ENCODE measurements at regions not wholly inside any gene's neighbourhood (a gene's known extent, or its start where the extent isn't known, plus 50 kb on each side); places are given as distances from the start of the nearest gene placed in this dataset.

GRCh38 chr21:43337901-43338655, 88.9 kb downstream of the SIK1 start:
- Histone ChIP-seq H3K4me1 (ENCODE audit: control insufficient read depth, extremely low read depth, insufficient read depth, low read length) (peaks cover 31% of the 10 kb centered on the region), H3K9me3 (replicated peaks; ENCODE audit: control insufficient read depth, insufficient read depth, low read length) (no peaks in the 10 kb centered on the region), H3K27ac (ENCODE audit: insufficient read depth, low read depth, low read length) (peak overlapping the region; percentile 87), H3K9ac (replicated peaks; ENCODE audit: extremely low read depth, insufficient read depth, low read length) (peak overlapping the region; percentile 36), H3K4me3 (replicated peaks in 1 of 3; ENCODE audit: insufficient read depth in 1 of 3, low read depth in 1 of 3, low read length in 3 of 3) (no peak overlapping the region), H3K36me3 (ENCODE audit: control insufficient read depth in 2 of 2, extremely low read depth in 1 of 2, insufficient read depth in 2 of 2, low read length in 2 of 2) (no peaks in the 10 kb centered on the region), H3K79me2 (ENCODE audit: control insufficient read depth, insufficient read depth, low read length) (no peaks in the 10 kb centered on the region), H4K20me1 (replicated peaks; ENCODE audit: control insufficient read depth, extremely low read depth, insufficient read depth, low read length) (no peaks in the 10 kb centered on the region), H3K9me1 (replicated peaks; ENCODE audit: control insufficient read depth, extremely low read depth, insufficient read depth, low read length) (no peaks in the 10 kb centered on the region), H3K4me2 (ENCODE audit: insufficient read depth, low read length) (no peak overlapping the region), H3K27me3 (ENCODE audit: control insufficient read depth in 2 of 2, insufficient read depth in 2 of 2, low read length in 2 of 2) (no peaks in the 10 kb centered on the region), H2AFZ (ENCODE audit: low read depth, low read length) (no peak overlapping the region)
- dilution Hi-C loops (cut with MboI; ENCODE audit: extremely low pct_ligation_motif_present, low sequenced_read_pairs) (no loop called here), intact Hi-C loops (cut with micrococcal nuclease) (no loop called here)
- ChIA-PET CTCF (interaction anchor here (1.4 kb wide), 1 partner anchor 8 kb away, joined by 3 read pairs; no protein-coding TSS in a partner anchor), POLR2A (no interaction called here)
- no peak for DNase-seq (ENCODE audit: low read depth, low spot score)
- BruUV-seq (replicated peaks) = no TSS peak
- TF ChIP-seq EZH2 (IDR thresholded peaks at IDR 0.05; ENCODE audit: borderline replicate concordance, low read depth, low read length, severe bottlenecking) = no peak
- no peak for TF ChIP-seq POLR2A (IDR thresholded peaks at IDR 0.05; ENCODE audit: low read depth, low read length)
- FAIRE-seq = no peak

- no peak overlapping the region for H3K4me3 ChIP-seq (replicated peaks in 1 of 3; ENCODE audit: insufficient read depth in 1 of 3, low read depth in 1 of 3, low read length in 3 of 3)
- H4K20me1 ChIP-seq (replicated peaks; ENCODE audit: control insufficient read depth, extremely low read depth, insufficient read depth, low read length) = no peaks in the 10 kb centered on the region
- H3K9ac ChIP-seq (replicated peaks; ENCODE audit: extremely low read depth, insufficient read depth, low read length) = no peak overlapping the region
- H2AFZ ChIP-seq (ENCODE audit: low read depth, low read length) = no peak overlapping the region
- no TSS peak for BruUV-seq (replicated peaks)
- H3K4me1 ChIP-seq (ENCODE audit: control insufficient read depth, extremely low read depth, insufficient read depth, low read length) = peaks cover 35% of the 10 kb centered on the region
- H3K4me2 ChIP-seq (ENCODE audit: insufficient read depth, low read length) = no peak overlapping the region
- no peaks in the 10 kb centered on the region for H3K9me3 ChIP-seq (replicated peaks; ENCODE audit: control insufficient read depth, insufficient read depth, low read length)
- DNase-seq (ENCODE audit: low read depth, low spot score) (no peak), FAIRE-seq (no peak)
- H3K9me1 ChIP-seq (replicated peaks; ENCODE audit: control insufficient read depth, extremely low read depth, insufficient read depth, low read length) = no peaks in the 10 kb centered on the region
- CTCF ChIA-PET = no interaction called here
- no peak overlapping the region for H3K27ac ChIP-seq (ENCODE audit: insufficient read depth, low read depth, low read length)
- no peaks in the 10 kb centered on the region for H3K36me3 ChIP-seq (ENCODE audit: control insufficient read depth in 2 of 2, extremely low read depth in 1 of 2, insufficient read depth in 2 of 2, low read length in 2 of 2)
- POLR2A ChIA-PET = no interaction called here
- dilution Hi-C loops (cut with MboI; ENCODE audit: extremely low pct_ligation_motif_present, low sequenced_read_pairs) (no loop called here), intact Hi-C loops (cut with micrococcal nuclease) (no loop called here)
- TF ChIP-seq CTCF (IDR thresholded peaks at IDR 0.05; ENCODE audit: extremely low read depth in 1 of 2, insufficient read depth in 1 of 2, low read depth in 1 of 2, low read length in 2 of 2) = no peak
- no peak for TF ChIP-seq MYC (IDR thresholded peaks at IDR 0.05; ENCODE audit: low read depth, low read length)
- no peak for TF ChIP-seq POLR2A (IDR thresholded peaks at IDR 0.05; ENCODE audit: low read depth, low read length)
- no peak for TF ChIP-seq FOS (IDR thresholded peaks at IDR 0.05; ENCODE audit: borderline replicate concordance, insufficient read depth, low read length)
- no peak for TF ChIP-seq MAX (IDR thresholded peaks at IDR 0.05; ENCODE audit: insufficient read depth, insufficient read length)
- no peaks in the 10 kb centered on the region for H3K27me3 ChIP-seq (ENCODE audit: control insufficient read depth in 2 of 2, insufficient read depth in 2 of 2, low read length in 2 of 2)
- H3K79me2 ChIP-seq (ENCODE audit: control insufficient read depth, insufficient read depth, low read length) = no peaks in the 10 kb centered on the region
Observed at GRCh38 chr21:43335119-43335518, 91.8 kb downstream of the SIK1 start.
